A549 (cell line): ENCODE measurements at regions not wholly inside any gene's neighbourhood (a gene's known extent, or its start where the extent isn't known, plus 50 kb on each side); places are given as distances from the start of the nearest gene placed in this dataset.

Source experiments
- ATAC-seq, 2 experiments: fragments of 200-7000 bp in 1 of 2; fragments of >200 bp in 1 of 2; cut with Nextera tagmentation in 1 of 2; cut with Tn5 transposase in 1 of 2; 3 replicates each; pipeline versions ENCODE4 v1.8.0 to v1.9.1; 2018 to 2020; ENCODE audit warnings: mild to moderate bottlenecking in 1 of 2, moderate library complexity in 1 of 2
- CTCF ChIA-PET: fragments of 300-600 bp; sonication (Branson Sonifier 250); formaldehyde crosslinking; extraction: SDS; loops from one replicate; lab custom pipeline; 2021; ENCODE audit warnings: antibody characterized with exemption, inconsistent platforms; lab: Yijun Ruan, JAX
- POLR2A ChIA-PET: fragments of 350-600 bp; formaldehyde crosslinking; extraction: SDS; loops from one replicate; lab custom pipeline; 2021; ENCODE audit warnings: antibody characterized with exemption, inconsistent platforms; lab: Yijun Ruan, JAX
- DNase-seq, 2 experiments: peaks; one replicate each; pipeline versions ENCODE4 v3.0.0 to v3.0.0-alpha.2; 2011 to 2016; ENCODE audit warnings: low read depth in 1 of 2, low spot score in 1 of 2
- FAIRE-seq: peaks from 2 replicates; lab custom pipeline; 2011; peaks lifted over from hg19 to GRCh38; lab: Jason Lieb, UNC
- H3K27ac ChIP-seq, 2 experiments: fragments of >200 bp; sonication (Bioruptor Twin); formaldehyde crosslinking; 3 replicates each; pipeline ENCODE4 v1.5.1; 2016 to 2017
- H3K4me1 ChIP-seq: fragments of >200 bp; sonication (Bioruptor Twin); formaldehyde crosslinking; 3 replicates; pipeline ENCODE4 v1.6.1; 2016
- H3K4me2 ChIP-seq: fragments of >200 bp; sonication (Bioruptor Twin); formaldehyde crosslinking; 3 replicates; pipeline ENCODE4 v1.6.1; 2016
- H3K4me3 ChIP-seq: fragments of >200 bp; sonication (Bioruptor Twin); formaldehyde crosslinking; 3 replicates; pipeline ENCODE4 v1.5.1; 2016
- H3K9me3 ChIP-seq: fragments of >200 bp; sonication (Bioruptor Twin); formaldehyde crosslinking; 3 replicates; pipeline ENCODE4 v1.6.1; 2016
- BCL3 ChIP-seq: fragments of >200 bp; sonication (Bioruptor Twin); formaldehyde crosslinking; IDR thresholded peaks from 3 replicates; pipeline ENCODE4 v1.6.1; 2016
- CBX8 ChIP-seq: fragments of 200-600 bp; sonication (generic); IDR thresholded peaks from 2 replicates; pipeline ENCODE4 v1.6.1; 2016
- CHD2 ChIP-seq: fragments of 150-350 bp; IDR thresholded peaks from 2 replicates; pipeline ENCODE4 v1.6.1; 2014; ENCODE audit warnings: low read length; ENCODE audit not compliant: partially characterized antibody
- EHMT2 ChIP-seq: fragments of 200-600 bp; sonication (generic); IDR thresholded peaks from 2 replicates; pipeline ENCODE4 v1.6.1; 2016; ENCODE audit warnings: antibody characterized with exemption, low read depth, mild to moderate bottlenecking, moderate library complexity
- ELK1 ChIP-seq: fragments of 150-350 bp; IDR thresholded peaks from 2 replicates; pipeline ENCODE4 v1.6.1; 2014; ENCODE audit warnings: low read depth, mild to moderate bottlenecking, low read length
- ESRRA ChIP-seq: fragments of 150-350 bp; IDR thresholded peaks from 2 replicates; pipeline ENCODE4 v1.6.1; 2014; ENCODE audit warnings: mild to moderate bottlenecking, low read length, borderline replicate concordance
- FOSL2 ChIP-seq, 2 experiments: fragments of 450-650 bp in 1 of 2; fragments of >200 bp in 1 of 2; sonication (Bioruptor Twin) in 1 of 2; formaldehyde crosslinking; IDR thresholded peaks; 2 replicates each; pipeline versions ENCODE4 v1.5.0 to v1.6.1; 2016 to 2020; ENCODE audit warnings: mild to moderate bottlenecking in 1 of 2, moderate library complexity in 1 of 2
- FOXS1 ChIP-seq: fragments of 250-450 bp; sonication (Bioruptor Pico); IDR thresholded peaks from 2 replicates; pipeline ENCODE4 v1.5.0; 2020; ENCODE audit warnings: mild to moderate bottlenecking, moderate library complexity
- HDAC2 ChIP-seq: fragments of 200-600 bp; sonication (generic); IDR thresholded peaks from 2 replicates; pipeline ENCODE4 v1.6.1; 2016
- HMGXB4 ChIP-seq: fragments of 250-450 bp; sonication (Bioruptor Pico); IDR thresholded peaks from 2 replicates; pipeline ENCODE4 v1.5.0; 2021; ENCODE audit warnings: mild to moderate bottlenecking, moderate library complexity, borderline replicate concordance
- JUNB ChIP-seq: fragments of >200 bp; sonication (Bioruptor Twin); formaldehyde crosslinking; IDR thresholded peaks from 2 replicates; pipeline ENCODE4 v1.6.1; 2016
- MAFK ChIP-seq: fragments of 450-650 bp; IDR thresholded peaks from 2 replicates; pipeline ENCODE4 v1.6.1; 2014; ENCODE audit not compliant: partially characterized antibody
- MAZ ChIP-seq: fragments of 150-350 bp; IDR thresholded peaks from 2 replicates; pipeline ENCODE4 v1.6.1; 2014; ENCODE audit warnings: antibody characterized with exemption, low read depth, low read length, borderline replicate concordance
- NFE2L2 ChIP-seq: fragments of 150-350 bp; conservative IDR thresholded peaks from 2 replicates; pipeline ENCODE4 v1.6.1; 2014; ENCODE audit warnings: low read length
- NPAS2 ChIP-seq: fragments of 250-450 bp; sonication (Bioruptor Pico); IDR thresholded peaks from 2 replicates; pipeline ENCODE4 v1.8.0; 2022; ENCODE audit warnings: mild to moderate bottlenecking, moderate library complexity, borderline replicate concordance
- NR3C1 ChIP-seq: fragments of >200 bp; sonication (Bioruptor Twin); formaldehyde crosslinking; IDR thresholded peaks from 3 replicates; pipeline ENCODE4 v1.6.1; 2017
- RAD21 ChIP-seq, 2 experiments: fragments of >200 bp in 1 of 2; sonication (Bioruptor Twin) in 1 of 2; formaldehyde crosslinking in 1 of 2; IDR thresholded peaks in 1 of 2; conservative IDR thresholded peaks in 1 of 2; 2 replicates in 1 of 2; 3 replicates in 1 of 2; pipeline ENCODE4 v1.6.1; 2012 to 2018; ENCODE audit warnings: inconsistent platforms in 1 of 2
- RCOR1 ChIP-seq: fragments of 150-350 bp; IDR thresholded peaks from 2 replicates; pipeline ENCODE4 v1.6.1; 2014; ENCODE audit warnings: antibody characterized with exemption, low read length, low read depth
- SMC3 ChIP-seq: fragments of >200 bp; sonication (Bioruptor Twin); formaldehyde crosslinking; IDR thresholded peaks from 3 replicates; pipeline ENCODE4 v1.6.1; 2018; ENCODE audit warnings: inconsistent platforms
- SREBF2 ChIP-seq: fragments of 450-650 bp; IDR thresholded peaks from 2 replicates; pipeline ENCODE4 v1.6.1; 2014; ENCODE audit warnings: mild to moderate bottlenecking, moderate library complexity
- ZFP36 ChIP-seq: fragments of 450-650 bp; IDR thresholded peaks from 2 replicates; pipeline ENCODE4 v1.6.1; 2014; ENCODE audit warnings: borderline replicate concordance; ENCODE audit not compliant: partially characterized antibody
- ZNF302 ChIP-seq: fragments of 250-450 bp; sonication (Bioruptor Pico); IDR thresholded peaks from 2 replicates; pipeline ENCODE4 v1.9.0; 2021; ENCODE audit warnings: inconsistent platforms, mild to moderate bottlenecking, moderate library complexity
- ZSCAN20 ChIP-seq: fragments of 250-450 bp; sonication (Bioruptor Pico); IDR thresholded peaks from 2 replicates; pipeline ENCODE4 v1.8.0; 2022; ENCODE audit warnings: mild to moderate bottlenecking, moderate library complexity
- WGBS: methylation state at CpG from one replicate; pipeline ENCODE4 v1.1.6; 2017; ENCODE audit errors: missing lambda C conversion rate; 5-methylcytosine and 5-hydroxymethylcytosine counted together
- TF ChIP-seq, protein P1 (sequence below): IDR thresholded peaks from 2 replicates; pipeline ENCODE4 v1.6.1; 2012; ENCODE audit warnings: low read depth, borderline replicate concordance
- TF ChIP-seq, protein P2 (sequence below): fragments of 450-650 bp; IDR thresholded peaks from 2 replicates; pipeline ENCODE4 v1.6.1; 2014; ENCODE audit warnings: antibody characterized with exemption
- TF ChIP-seq, protein P3 (sequence below): fragments of >200 bp; sonication (Bioruptor Twin); formaldehyde crosslinking; IDR thresholded peaks from 2 replicates; pipeline ENCODE4 v1.6.1; 2016

DNA sequence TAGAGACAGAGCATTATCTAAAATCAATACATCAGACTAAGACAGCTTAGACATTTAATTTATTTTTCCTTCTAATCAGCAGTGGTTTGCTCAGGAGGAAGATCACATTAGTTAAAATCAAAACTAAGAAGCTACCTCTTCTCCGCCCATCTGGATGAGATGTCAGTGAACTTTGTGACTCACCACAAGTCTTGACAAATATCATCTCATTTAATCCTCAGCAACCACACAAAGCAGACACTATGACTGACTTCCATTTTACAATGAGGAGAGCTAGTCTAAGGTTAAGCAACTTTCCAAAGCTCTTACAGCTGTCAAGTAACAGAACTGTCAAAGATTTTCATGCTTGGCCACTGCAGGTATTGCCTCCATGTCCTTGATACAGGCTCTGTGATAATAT is 289.5 kb downstream of the DEPDC1B start:
- no peak overlapping the region for H3K4me2 ChIP-seq
- H3K9me3 ChIP-seq = no peaks in the 10 kb centered on the region
- H3K4me1 ChIP-seq = peaks cover 5% of the 10 kb centered on the region; the same call in 1 of the 3 replicates
- 77% methylated on average over 1 of the region's 1 CpG for WGBS
- ChIA-PET POLR2A (no interaction called here), CTCF (interaction anchor here (1.4 kb wide), 1 partner anchor 29 kb away, joined by 3 read pairs; no protein-coding TSS in a partner anchor)
- H3K27ac ChIP-seq = no peak overlapping the region
- DNase-seq (no peak), ATAC-seq (no peak), FAIRE-seq (no peak)
- TF ChIP-seq, protein P1, sequence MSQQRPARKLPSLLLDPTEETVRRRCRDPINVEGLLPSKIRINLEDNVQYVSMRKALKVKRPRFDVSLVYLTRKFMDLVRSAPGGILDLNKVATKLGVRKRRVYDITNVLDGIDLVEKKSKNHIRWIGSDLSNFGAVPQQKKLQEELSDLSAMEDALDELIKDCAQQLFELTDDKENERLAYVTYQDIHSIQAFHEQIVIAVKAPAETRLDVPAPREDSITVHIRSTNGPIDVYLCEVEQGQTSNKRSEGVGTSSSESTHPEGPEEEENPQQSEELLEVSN = no peak
- TF ChIP-seq SREBF2 = no peak
- no peak for TF ChIP-seq FOXS1 (CRISPR knock-in tag)
- TF ChIP-seq ESRRA = no peak
- TF ChIP-seq ZNF302 = no peak
- TF ChIP-seq JUNB = no peak
- no peak for TF ChIP-seq NPAS2
- TF ChIP-seq EHMT2 = no peak
- TF ChIP-seq, protein P2, sequence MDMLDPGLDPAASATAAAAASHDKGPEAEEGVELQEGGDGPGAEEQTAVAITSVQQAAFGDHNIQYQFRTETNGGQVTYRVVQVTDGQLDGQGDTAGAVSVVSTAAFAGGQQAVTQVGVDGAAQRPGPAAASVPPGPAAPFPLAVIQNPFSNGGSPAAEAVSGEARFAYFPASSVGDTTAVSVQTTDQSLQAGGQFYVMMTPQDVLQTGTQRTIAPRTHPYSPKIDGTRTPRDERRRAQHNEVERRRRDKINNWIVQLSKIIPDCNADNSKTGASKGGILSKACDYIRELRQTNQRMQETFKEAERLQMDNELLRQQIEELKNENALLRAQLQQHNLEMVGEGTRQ = no peak
- TF ChIP-seq BCL3 = no peak
- no peak for TF ChIP-seq NFE2L2
- no peak for TF ChIP-seq FOSL2 (IDR thresholded peaks at IDR 0.05)
- TF ChIP-seq FOSL2 (CRISPR knock-in tag; IDR thresholded peaks at IDR 0.05) = no peak
- TF ChIP-seq MAFK = no peak
- TF ChIP-seq MAZ = no peak
- TF ChIP-seq RAD21 (conservative IDR thresholded peaks at IDR 0.05 in 1 of 2, IDR thresholded peaks at IDR 0.05 in 1 of 2) = no peak
- TF ChIP-seq, protein P3, sequence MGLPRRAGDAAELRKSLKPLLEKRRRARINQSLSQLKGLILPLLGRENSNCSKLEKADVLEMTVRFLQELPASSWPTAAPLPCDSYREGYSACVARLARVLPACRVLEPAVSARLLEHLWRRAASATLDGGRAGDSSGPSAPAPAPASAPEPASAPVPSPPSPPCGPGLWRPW = no peak
- H3K4me3 ChIP-seq = no peak overlapping the region

GRCh38 chr5:60404171-60404570 is 295.8 kb downstream of the DEPDC1B start:
- no peak for DNase-seq
- TF ChIP-seq, protein P1 = no peak
- no peak for TF ChIP-seq HDAC2
- TF ChIP-seq MAFK = no peak
- no peak for TF ChIP-seq CBX8
- no peak for TF ChIP-seq EHMT2
- TF ChIP-seq ZFP36 = no peak
- no peak for TF ChIP-seq CHD2
- TF ChIP-seq SMC3 = no peak
- TF ChIP-seq HMGXB4 (CRISPR knock-in tag) = no peak
- no peak for TF ChIP-seq RAD21 (conservative IDR thresholded peaks at IDR 0.05 in 1 of 2, IDR thresholded peaks at IDR 0.05 in 1 of 2)
- TF ChIP-seq SREBF2 = no peak
- TF ChIP-seq ESRRA = no peak
- no peak for TF ChIP-seq NR3C1
- TF ChIP-seq RCOR1 = no peak
- TF ChIP-seq ZSCAN20 (CRISPR knock-in tag) = no peak
- no peak for TF ChIP-seq ELK1
- no peak for ATAC-seq
- no peaks in the 10 kb centered on the region for H3K9me3 ChIP-seq
- WGBS = 41% methylated on average over 1 of the region's 1 CpG
- no peak overlapping the region for H3K27ac ChIP-seq
- POLR2A ChIA-PET = no interaction called here
- no peak for FAIRE-seq
- H3K4me1 ChIP-seq = no peaks in the 10 kb centered on the region
- H3K4me3 ChIP-seq = no peak overlapping the region
- CTCF ChIA-PET = interaction anchor here (1.2 kb wide), 1 partner anchor 10 kb away, joined by 3 read pairs; no protein-coding TSS in a partner anchor
- H3K4me2 ChIP-seq = no peak overlapping the region
